ENCODE measurements at regions not wholly inside any gene's neighbourhood (a gene's known extent, or its start where the extent isn't known, plus 50 kb on each side); places are given as distances from the start of the nearest gene placed in this dataset.
A peak's percentile ranks its signal among the peaks of the same experiment; 100 is the strongest.

DNA sequence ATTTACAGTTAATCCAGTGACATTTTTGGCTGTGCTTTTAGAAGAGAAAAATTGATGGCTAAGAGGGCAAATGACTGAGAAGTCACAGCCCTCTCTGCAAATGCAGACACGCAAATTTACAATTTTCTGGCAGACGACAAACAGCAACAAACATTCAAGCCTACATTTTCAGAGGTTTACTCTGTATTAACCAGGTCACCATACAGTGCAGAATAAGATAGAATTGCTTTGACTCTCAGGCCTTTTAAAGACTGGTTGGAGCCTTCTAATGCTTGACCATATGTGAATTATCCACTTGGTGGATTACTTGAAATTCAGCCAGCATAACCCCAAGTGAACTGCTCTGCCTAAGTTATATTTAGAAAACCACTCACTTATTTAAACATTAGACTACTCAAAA, 65.5 kb upstream of the FOXN2 start:
- no peak for DNase-seq

GRCh38 chr2:48249631-48250473, 64.6 kb upstream of the FOXN2 start:
- Histone ChIP-seq H3K4me1 (peaks cover 0 to 27% (median 25%) of the 10 kb centered on the region in 4 donors), H3K36me3 (no peaks in the 10 kb centered on the region), H3K27ac (peak overlapping the region; percentile 20 to 83 (median 60)), H3K9me3 (no peaks in the 10 kb centered on the region), H3K4me3 (no peak overlapping the region), H3K27me3 (no peaks in the 10 kb centered on the region)
- 59 to 61% methylated on average over 5 of the region's 5 CpGs for WGBS, 2 donors
- no peak for DNase-seq
- TF ChIP-seq EP300 (IDR thresholded peaks at IDR 0.05) (no peak), POLR2A (IDR thresholded peaks at IDR 0.05) (no peak), POLR2AphosphoS5 (IDR thresholded peaks at IDR 0.05) (no peak), CTCF (IDR thresholded peaks at IDR 0.05) (no peak)
- intact Hi-C loops (cut with DNase I), result no loop called here

More for the DNA sequence above, 65.5 kb upstream of the FOXN2 start:
- WGBS, 2 donors, result 67 to 83% methylated on average over 2 of the region's 2 CpGs
- Histone ChIP-seq H3K27me3 (no peaks in the 10 kb centered on the region), H3K4me3 (no peak overlapping the region), H3K27ac (peak overlapping the region; percentile 20 to 83 (median 60)), H3K4me1 (peaks cover 0 to 27% (median 25%) of the 10 kb centered on the region in 4 donors), H3K36me3 (no peaks in the 10 kb centered on the region), H3K9me3 (no peaks in the 10 kb centered on the region)
- peak in 2 of 4 donors; percentile 10 to 30 for TF ChIP-seq POLR2AphosphoS5 (IDR thresholded peaks at IDR 0.05)
- TF ChIP-seq EP300 (IDR thresholded peaks at IDR 0.05), result peak in 1 of 4 donors; percentile 24
- TF ChIP-seq POLR2A (IDR thresholded peaks at IDR 0.05), result no peak
- intact Hi-C loops (cut with DNase I), result no loop called here

GRCh38 chr2:48250474-48250844, 64.0 kb upstream of the FOXN2 start:
- no peaks in the 10 kb centered on the region for H3K36me3 ChIP-seq
- TF ChIP-seq EP300 (IDR thresholded peaks at IDR 0.05), result no peak
- TF ChIP-seq POLR2AphosphoS5 (IDR thresholded peaks at IDR 0.05), result no peak
- no peak for TF ChIP-seq CTCF (IDR thresholded peaks at IDR 0.05)
- TF ChIP-seq POLR2A (IDR thresholded peaks at IDR 0.05), result no peak
- WGBS, 2 donors, result 90 to 91% methylated on average over 4 of the region's 4 CpGs
- H3K27ac ChIP-seq, result no peak overlapping the region
- no peak overlapping the region for H3K4me3 ChIP-seq
- peaks cover 0 to 27% (median 25%) of the 10 kb centered on the region in 4 donors for H3K4me1 ChIP-seq
- no peaks in the 10 kb centered on the region for H3K27me3 ChIP-seq
- no peak for DNase-seq
- intact Hi-C loops (cut with DNase I), result no loop called here
- no peaks in the 10 kb centered on the region for H3K9me3 ChIP-seq

GRCh38 chr2:48250943-48251342, 63.5 kb upstream of the FOXN2 start:
- TF ChIP-seq POLR2AphosphoS5 (IDR thresholded peaks at IDR 0.05), result no peak
- no peak for TF ChIP-seq POLR2A (IDR thresholded peaks at IDR 0.05)
- Histone ChIP-seq H3K4me1 (peaks cover 0 to 27% (median 25%) of the 10 kb centered on the region in 4 donors), H3K9me3 (no peaks in the 10 kb centered on the region), H3K36me3 (no peaks in the 10 kb centered on the region), H3K27me3 (no peaks in the 10 kb centered on the region), H3K4me3 (no peak overlapping the region), H3K27ac (no peak overlapping the region)
- DNase-seq, result no peak
- intact Hi-C loops (cut with DNase I), result no loop called here
- 75 to 84% methylated on average over 3 of the region's 3 CpGs for WGBS, 2 donors

DNA sequence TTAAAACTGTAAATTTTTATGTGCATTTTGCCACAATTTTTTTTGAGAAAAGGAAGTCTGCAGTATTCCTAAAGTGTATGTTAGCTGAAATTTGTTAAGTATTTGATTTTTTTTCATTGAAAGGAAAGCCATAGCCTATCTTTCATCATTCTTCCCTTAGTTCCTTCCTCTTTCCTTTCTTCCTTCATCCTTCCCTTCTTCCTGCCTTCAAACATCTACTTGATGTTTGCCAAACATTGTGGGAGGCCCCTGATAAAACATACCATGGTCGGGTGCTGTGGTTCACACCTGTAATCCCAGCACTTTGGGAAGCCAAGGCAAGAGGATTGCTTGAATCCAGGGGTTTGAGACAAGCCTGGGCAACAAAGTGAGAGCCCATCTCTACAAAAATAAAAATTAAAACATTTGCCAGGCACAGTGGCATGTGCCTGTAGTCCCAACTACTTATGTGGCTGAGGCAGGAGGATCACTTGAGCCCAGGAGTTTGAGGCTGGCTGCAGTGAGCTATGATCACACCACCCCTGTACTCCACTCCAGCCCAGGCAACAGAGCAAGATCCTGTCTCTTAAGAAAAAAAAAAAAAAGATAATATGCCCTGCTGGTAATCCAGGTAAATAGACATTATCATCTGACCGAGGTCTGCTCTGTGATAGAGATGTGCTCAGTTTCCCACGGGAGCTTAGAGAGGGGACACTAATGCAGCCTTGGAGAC, 62.9 kb upstream of the FOXN2 start:
- no peak for DNase-seq
- WGBS, 2 donors, result 65 to 88% methylated on average over 3 of the region's 3 CpGs

More for the DNA sequence above, 62.9 kb upstream of the FOXN2 start:
- no peaks in the 10 kb centered on the region for H3K27me3 ChIP-seq
- H3K27ac ChIP-seq, result no peak overlapping the region
- no peak for TF ChIP-seq POLR2AphosphoS5 (IDR thresholded peaks at IDR 0.05)
- no peak for TF ChIP-seq POLR2A (IDR thresholded peaks at IDR 0.05)
- no peak for TF ChIP-seq CTCF (IDR thresholded peaks at IDR 0.05)
- TF ChIP-seq EP300 (IDR thresholded peaks at IDR 0.05), result no peak
- peaks cover 0 to 27% (median 25%) of the 10 kb centered on the region in 4 donors for H3K4me1 ChIP-seq
- no peaks in the 10 kb centered on the region for H3K9me3 ChIP-seq
- intact Hi-C loops (cut with DNase I), result no loop called here
- H3K4me3 ChIP-seq, result no peak overlapping the region
- no peaks in the 10 kb centered on the region for H3K36me3 ChIP-seq

Data from sigmoid colon (tissue), 6 donors.